ENCODE measurements at regions not wholly inside any gene's neighbourhood (a gene's known extent, or its start where the extent isn't known, plus 50 kb on each side); places are given as distances from the start of the nearest gene placed in this dataset.
A peak's percentile ranks its signal among the peaks of the same experiment; 100 is the strongest.

DNA sequence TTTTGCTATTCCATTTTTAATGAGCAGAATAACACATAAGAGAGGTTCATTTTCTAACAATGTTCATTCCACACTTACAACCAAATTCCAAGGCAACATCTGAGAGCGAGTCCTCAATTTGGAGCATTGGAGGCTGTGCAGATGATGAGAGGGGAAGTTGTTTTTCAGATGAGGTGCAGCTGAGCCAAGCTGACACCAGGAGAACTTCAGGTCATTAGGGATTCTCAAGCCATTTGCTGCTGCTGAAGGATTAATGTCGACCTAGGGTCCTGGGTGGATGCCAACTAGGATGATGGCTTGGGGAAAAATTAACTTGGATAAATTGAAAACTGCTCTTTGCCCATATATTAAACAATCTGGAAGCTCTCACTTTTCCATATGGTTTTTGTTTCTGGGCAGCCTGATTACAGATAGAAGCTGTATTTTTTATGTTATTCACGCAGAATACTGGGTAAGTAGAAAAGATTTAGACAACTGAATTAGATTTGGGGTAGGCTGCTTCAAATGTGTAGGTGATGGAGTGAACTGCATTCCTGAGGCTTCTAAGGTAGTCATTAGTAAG is 206.4 kb upstream of the SLC39A10 start (continued):
- TF ChIP-seq CTCF (IDR thresholded peaks at IDR 0.05) (no peak), TAF1 (IDR thresholded peaks at IDR 0.05; ENCODE audit: borderline replicate concordance, low read depth, low read length) (no peak), MAX (IDR thresholded peaks at IDR 0.05; ENCODE audit: low read depth) (no peak), NRF1 (IDR thresholded peaks at IDR 0.05; ENCODE audit: low read depth, low read length) (no peak), SMC3 (IDR thresholded peaks at IDR 0.05; ENCODE audit: low read depth, low read length) (peak; percentile 19; the same call in 1 of the 2 replicates), JUND (IDR thresholded peaks at IDR 0.05) (no peak), EP300 (IDR thresholded peaks at IDR 0.05; ENCODE audit: borderline replicate concordance in 1 of 2, low read depth in 1 of 2, low read length in 1 of 2) (peak in 1 of 2 experiments; percentile 90; a peak in 2 of 4 replicates), ELF1 (IDR thresholded peaks at IDR 0.05) (no peak), MXI1 (IDR thresholded peaks at IDR 0.05; ENCODE audit: low read depth, low read length) (no peak; the same call in 1 of the 2 replicates)

- H2AFZ ChIP-seq (ENCODE audit: low read depth): no peak overlapping the region
Observed at GRCh38 chr2:195447323-195447975, 209.6 kb upstream of the SLC39A10 start.

More at GRCh38 chr2:195447323-195447975, 209.6 kb upstream of the SLC39A10 start:
- Histone ChIP-seq H3K4me3 (ENCODE audit: low read depth in 2 of 2, low read length in 1 of 2) (no peak overlapping the region), H3K27ac (ENCODE audit: low read depth in 2 of 2, low read length in 1 of 2) (no peak overlapping the region; a peak in 1 of 4 replicates), H3K9ac (no peak overlapping the region), H4K20me1 (ENCODE audit: insufficient read depth) (no peaks in the 10 kb centered on the region), H3K9me2 (no peaks in the 10 kb centered on the region), H3F3A (replicated peaks; ENCODE audit: insufficient read depth) (no peaks in the 10 kb centered on the region), H3K36me3 (replicated peaks in 1 of 2; ENCODE audit: control insufficient read depth in 1 of 2, insufficient read depth in 2 of 2, low read length in 1 of 2) (no peaks in the 10 kb centered on the region), H3K4me1 (ENCODE audit: control insufficient read depth in 1 of 2, insufficient read depth in 2 of 2, low read depth in 1 of 2, low read length in 1 of 2) (peaks cover 0 to 12% of the 10 kb centered on the region in 2 experiments; a peak in 2 of 4 replicates), H3K4me2 (no peak overlapping the region), H3K27me3 (ENCODE audit: insufficient read depth) (no peaks in the 10 kb centered on the region), H3K9me3 (no peaks in the 10 kb centered on the region), H3K79me2 (ENCODE audit: insufficient read depth) (no peaks in the 10 kb centered on the region)
- TF ChIP-seq MAX (IDR thresholded peaks at IDR 0.05; ENCODE audit: low read depth) (no peak), CHD2 (IDR thresholded peaks at IDR 0.05; ENCODE audit: low read length, partially characterized antibody) (no peak), TAF1 (IDR thresholded peaks at IDR 0.05; ENCODE audit: borderline replicate concordance, low read depth, low read length) (no peak), GATA2 (CRISPR knock-in tag; IDR thresholded peaks at IDR 0.05) (no peak), RXRA (IDR thresholded peaks at IDR 0.05; ENCODE audit: borderline replicate concordance, low read depth) (no peak)
- TF ChIP-seq, protein P1, sequence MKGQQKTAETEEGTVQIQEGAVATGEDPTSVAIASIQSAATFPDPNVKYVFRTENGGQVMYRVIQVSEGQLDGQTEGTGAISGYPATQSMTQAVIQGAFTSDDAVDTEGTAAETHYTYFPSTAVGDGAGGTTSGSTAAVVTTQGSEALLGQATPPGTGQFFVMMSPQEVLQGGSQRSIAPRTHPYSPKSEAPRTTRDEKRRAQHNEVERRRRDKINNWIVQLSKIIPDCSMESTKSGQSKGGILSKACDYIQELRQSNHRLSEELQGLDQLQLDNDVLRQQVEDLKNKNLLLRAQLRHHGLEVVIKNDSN (IDR thresholded peaks at IDR 0.05; ENCODE audit: borderline replicate concordance, low read depth): no peak
- 74% methylated on average over 5 of the region's 5 CpGs for WGBS (ENCODE audit: low lambda C conversion rate)
- DNase-seq: no peak
- ChIA-PET CTCF (interaction anchor here (0.5 to 0.6 kb wide), 2 partner anchors 19 to 1542 kb away, joined by 3 read pairs; no protein-coding TSS in a partner anchor), POLR2A (no interaction called here)
